ENCODE measurements at regions not wholly inside any gene's neighbourhood (a gene's known extent, or its start where the extent isn't known, plus 50 kb on each side); places are given as distances from the start of the nearest gene placed in this dataset.
A peak's percentile ranks its signal among the peaks of the same experiment; 100 is the strongest.

GRCh38 chr10:71035511-71036296 lies 147.3 kb upstream of the PCBD1 start:
- peaks cover 3% of the 10 kb centered on the region for H3K9me3 Mint-ChIP-seq
- peaks cover 45% of the 10 kb centered on the region for H3K4me1 Mint-ChIP-seq
- no peak for TF ChIP-seq CTCF (IDR thresholded peaks at IDR 0.05; ENCODE audit: unreplicated experiment in 3 of 3)
- H3K36me3 Mint-ChIP-seq (ENCODE audit: low read depth), result no peaks in the 10 kb centered on the region
- H3K27ac Mint-ChIP-seq, result peak overlapping the region; percentile 1 to 89 (median 44)
- H3K27me3 Mint-ChIP-seq (ENCODE audit: low read depth), result peaks cover 19% of the 10 kb centered on the region
- H3K4me3 Mint-ChIP-seq, result no peak overlapping the region

- H3K9me3 Mint-ChIP-seq, result peaks cover 3% of the 10 kb centered on the region
- TF ChIP-seq CTCF (IDR thresholded peaks at IDR 0.05; ENCODE audit: unreplicated experiment in 3 of 3), result no peak
- H3K4me3 Mint-ChIP-seq, result peak overlapping the region in 1 of 3 experiments; percentile 24
Measured at GRCh38 chr10:71036297-71036966, 148.1 kb upstream of the PCBD1 start.

GRCh38 chr10:71038091-71038633 lies 149.8 kb upstream of the PCBD1 start:
- peaks cover 4% of the 10 kb centered on the region for H3K27me3 Mint-ChIP-seq (ENCODE audit: low read depth)
- H3K4me3 Mint-ChIP-seq, result no peak overlapping the region
- H3K4me1 Mint-ChIP-seq, result peaks cover 30% of the 10 kb centered on the region
- no peaks in the 10 kb centered on the region for H3K36me3 Mint-ChIP-seq (ENCODE audit: low read depth)
- no peak for TF ChIP-seq CTCF (IDR thresholded peaks at IDR 0.05; ENCODE audit: unreplicated experiment in 3 of 3)
- no peaks in the 10 kb centered on the region for H3K9me3 Mint-ChIP-seq
- peak overlapping the region; percentile 1 to 43 (median 5) for H3K27ac Mint-ChIP-seq

More at GRCh38 chr10:71036297-71036966, 148.1 kb upstream of the PCBD1 start:
- Mint-ChIP-seq H3K4me1 (peaks cover 41% of the 10 kb centered on the region), H3K36me3 (ENCODE audit: low read depth) (no peaks in the 10 kb centered on the region), H3K27ac (peak overlapping the region; percentile 1 to 89 (median 44)), H3K27me3 (ENCODE audit: low read depth) (peaks cover 14% of the 10 kb centered on the region)

- TF ChIP-seq CTCF (IDR thresholded peaks at IDR 0.05; ENCODE audit: unreplicated experiment in 3 of 3), result no peak
- H3K27me3 Mint-ChIP-seq (ENCODE audit: low read depth), result peaks cover 10% of the 10 kb centered on the region
- no peak overlapping the region for H3K4me3 Mint-ChIP-seq
- no peaks in the 10 kb centered on the region for H3K9me3 Mint-ChIP-seq
- H3K36me3 Mint-ChIP-seq (ENCODE audit: low read depth), result no peaks in the 10 kb centered on the region
- H3K4me1 Mint-ChIP-seq, result peaks cover 30% of the 10 kb centered on the region
- H3K27ac Mint-ChIP-seq, result peak overlapping the region; percentile 1 to 43 (median 5)
Measured at GRCh38 chr10:71038921-71039320, 150.6 kb upstream of the PCBD1 start.

- Mint-ChIP-seq H3K4me3 (no peak overlapping the region), H3K27me3 (ENCODE audit: low read depth) (peaks cover 13% of the 10 kb centered on the region), H3K9me3 (no peaks in the 10 kb centered on the region), H3K36me3 (ENCODE audit: low read depth) (no peaks in the 10 kb centered on the region), H3K4me1 (peaks cover 30% of the 10 kb centered on the region), H3K27ac (no peak overlapping the region)
- no peak for TF ChIP-seq CTCF (IDR thresholded peaks at IDR 0.05; ENCODE audit: unreplicated experiment in 3 of 3)
Measured at GRCh38 chr10:71039551-71039950, 151.2 kb upstream of the PCBD1 start.
